ENCODE measurements at regions not wholly inside any gene's neighbourhood (a gene's known extent, or its start where the extent isn't known, plus 50 kb on each side); places are given as distances from the start of the nearest gene placed in this dataset.

DNA sequence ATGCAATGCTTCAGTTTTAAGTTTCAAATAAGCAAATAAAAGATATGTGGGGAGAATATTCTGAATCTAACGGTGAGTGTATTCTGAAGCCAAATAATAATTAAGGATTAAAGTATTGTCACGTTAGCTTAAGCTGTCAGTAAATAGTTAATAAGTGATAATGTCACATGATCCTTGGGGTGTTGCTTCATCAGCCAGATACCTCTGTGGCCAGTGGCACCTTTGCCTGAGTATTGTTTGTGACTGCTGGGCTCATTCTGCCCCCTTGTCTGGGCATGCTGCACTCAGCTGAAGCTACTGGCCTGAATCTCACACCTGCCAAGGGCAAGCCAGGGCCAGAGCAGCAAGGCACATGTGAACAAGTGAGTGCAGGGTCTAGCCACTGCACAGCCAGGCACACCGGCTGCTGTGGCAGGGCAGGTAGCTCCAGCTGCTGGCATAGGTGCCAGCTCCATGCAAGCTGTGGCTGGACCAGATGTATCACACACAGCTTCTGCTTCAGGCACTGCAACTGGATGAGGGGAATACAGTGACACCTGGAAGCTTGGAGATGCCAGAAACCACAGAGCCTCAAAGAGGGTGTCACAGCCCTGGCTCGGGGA, 739.7 kb downstream of the SLC6A15 start:
- no peak for TF ChIP-seq TAF1 (IDR thresholded peaks at IDR 0.05; ENCODE audit: borderline replicate concordance, insufficient read depth, low read length)
- no peak for TF ChIP-seq REST (IDR thresholded peaks at IDR 0.05; ENCODE audit: insufficient read depth in 1 of 2, low read depth in 2 of 2, low read length in 2 of 2)
- no peak for TF ChIP-seq SIN3A (IDR thresholded peaks at IDR 0.05; ENCODE audit: borderline replicate concordance, insufficient read depth, low read length)
- TF ChIP-seq FOXP2 (optimal IDR thresholded peaks at IDR 0.05; ENCODE audit: borderline replicate concordance, extremely low read depth, extremely low read length, insufficient read depth), result no peak
- TF ChIP-seq POLR2AphosphoS5 (IDR thresholded peaks at IDR 0.05; ENCODE audit: low read depth, low read length), result no peak

GRCh38 chr12:84166812-84167211, 745.8 kb downstream of the SLC6A15 start:
- TF ChIP-seq SIN3A (IDR thresholded peaks at IDR 0.05; ENCODE audit: borderline replicate concordance, insufficient read depth, low read length), result no peak
- TF ChIP-seq TAF1 (IDR thresholded peaks at IDR 0.05; ENCODE audit: borderline replicate concordance, insufficient read depth, low read length), result no peak
- TF ChIP-seq REST (IDR thresholded peaks at IDR 0.05; ENCODE audit: insufficient read depth in 1 of 2, low read depth in 2 of 2, low read length in 2 of 2), result no peak
- TF ChIP-seq FOXP2 (optimal IDR thresholded peaks at IDR 0.05; ENCODE audit: borderline replicate concordance, extremely low read depth, extremely low read length, insufficient read depth), result no peak
- TF ChIP-seq POLR2AphosphoS5 (IDR thresholded peaks at IDR 0.05; ENCODE audit: low read depth, low read length), result no peak

DNA sequence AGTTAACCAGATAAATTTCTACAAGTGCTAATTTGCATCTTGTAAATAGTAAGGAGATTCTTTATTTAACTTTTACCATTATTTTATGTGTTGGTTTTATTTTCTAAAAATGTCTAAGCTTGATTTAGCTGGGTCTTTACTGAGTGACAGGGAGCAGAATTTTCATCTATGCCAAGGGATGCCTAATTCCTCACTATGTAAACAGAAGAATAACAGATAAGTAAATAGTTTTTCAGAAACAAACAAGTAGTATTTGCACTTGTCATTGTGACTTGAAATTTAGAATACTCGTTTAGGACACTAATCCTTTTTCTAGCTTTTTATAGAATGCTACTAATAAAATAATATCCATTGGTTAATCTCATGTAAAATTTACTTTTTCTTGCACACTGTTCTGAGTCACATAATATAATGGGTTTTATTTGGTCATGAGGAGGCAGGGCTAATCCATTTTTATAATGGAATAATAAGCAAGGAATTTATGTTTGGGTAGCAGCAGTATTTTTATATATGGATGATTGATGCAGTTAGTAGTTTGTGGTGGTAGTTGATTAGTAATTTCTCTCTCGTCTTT, 746.5 kb downstream of the SLC6A15 start:
- no peak for TF ChIP-seq FOXP2 (optimal IDR thresholded peaks at IDR 0.05; ENCODE audit: borderline replicate concordance, extremely low read depth, extremely low read length, insufficient read depth)

- TF ChIP-seq POLR2AphosphoS5 (IDR thresholded peaks at IDR 0.05; ENCODE audit: low read depth, low read length) (no peak), REST (IDR thresholded peaks at IDR 0.05; ENCODE audit: insufficient read depth in 1 of 2, low read depth in 2 of 2, low read length in 2 of 2) (no peak), TAF1 (IDR thresholded peaks at IDR 0.05; ENCODE audit: borderline replicate concordance, insufficient read depth, low read length) (no peak), FOXP2 (optimal IDR thresholded peaks at IDR 0.05; ENCODE audit: borderline replicate concordance, extremely low read depth, extremely low read length, insufficient read depth) (no peak), SIN3A (IDR thresholded peaks at IDR 0.05; ENCODE audit: borderline replicate concordance, insufficient read depth, low read length) (no peak)
Measured at GRCh38 chr12:84161296-84161695, 751.3 kb downstream of the SLC6A15 start.

DNA sequence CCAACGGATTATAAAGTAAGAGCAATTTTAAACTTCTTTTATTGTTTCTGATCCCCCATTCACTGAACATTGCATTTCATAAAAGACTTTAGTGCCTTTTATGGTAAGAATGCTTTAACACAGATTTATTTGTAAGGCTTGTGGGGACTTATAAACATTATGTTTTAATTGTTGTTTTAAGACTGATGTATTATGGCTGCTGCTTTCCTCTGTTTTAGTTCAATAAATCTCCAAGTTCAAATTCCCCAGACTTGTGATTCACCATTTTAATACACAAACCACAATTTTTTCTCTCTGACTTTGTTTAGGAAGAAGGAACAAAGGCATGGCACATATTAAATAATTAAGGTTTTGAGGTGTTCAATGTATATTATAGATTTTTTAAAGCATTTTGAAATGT, 753.3 kb downstream of the SLC6A15 start:
- TF ChIP-seq POLR2AphosphoS5 (IDR thresholded peaks at IDR 0.05; ENCODE audit: low read depth, low read length) (no peak), TAF1 (IDR thresholded peaks at IDR 0.05; ENCODE audit: borderline replicate concordance, insufficient read depth, low read length) (no peak)

- TF ChIP-seq REST (IDR thresholded peaks at IDR 0.05; ENCODE audit: insufficient read depth in 1 of 2, low read depth in 2 of 2, low read length in 2 of 2) (no peak), SIN3A (IDR thresholded peaks at IDR 0.05; ENCODE audit: borderline replicate concordance, insufficient read depth, low read length) (no peak), TAF1 (IDR thresholded peaks at IDR 0.05; ENCODE audit: borderline replicate concordance, insufficient read depth, low read length) (no peak), FOXP2 (optimal IDR thresholded peaks at IDR 0.05; ENCODE audit: borderline replicate concordance, extremely low read depth, extremely low read length, insufficient read depth) (no peak), POLR2AphosphoS5 (IDR thresholded peaks at IDR 0.05; ENCODE audit: low read depth, low read length) (no peak)
Measured at GRCh38 chr12:84157170-84157569, 755.4 kb downstream of the SLC6A15 start.

Measured in PFSK-1 (cell line).